NCI-H2171 (cell line): ENCODE measurements at regions not wholly inside any gene's neighbourhood (a gene's known extent, or its start where the extent isn't known, plus 50 kb on each side); places are given as distances from the start of the nearest gene placed in this dataset.
"Not testable (repeated sequence)": the region's sequence is repeated elsewhere in the genome, so short reads cannot be mapped to it uniquely, and the experiment has no call there.

ENCODE experiments used
- DNase-seq: peaks from one replicate; lab custom pipeline; 2025; lab: John Stamatoyannopoulos, UW

GRCh38 chr3:86887876-86888275, 103.1 kb downstream of the VGLL3 start:
- DNase-seq: no peak

GRCh38 chr3:86880066-86880465, 110.9 kb downstream of the VGLL3 start:
- no peak for DNase-seq

GRCh38 chr3:86876504-86877181, 114.3 kb downstream of the VGLL3 start:
- peak; percentile 40 for DNase-seq

GRCh38 chr3:86874790-86875189, 116.2 kb downstream of the VGLL3 start:
- not testable (repeated sequence) for DNase-seq

- no peak for DNase-seq
Measured at GRCh38 chr3:86869566-86869965, 121.4 kb downstream of the VGLL3 start.

- DNase-seq: no peak
Measured at GRCh38 chr3:86867982-86868381, 123.0 kb downstream of the VGLL3 start.

- no peak for DNase-seq
Measured at GRCh38 chr3:86865506-86865905, 125.4 kb downstream of the VGLL3 start.

GRCh38 chr3:86856711-86857110, 134.2 kb downstream of the VGLL3 start:
- no peak for DNase-seq

- no peak for DNase-seq
Measured at GRCh38 chr3:86849991-86850390, 141.0 kb downstream of the VGLL3 start.

- DNase-seq: no peak
Measured at GRCh38 chr3:86845726-86846125, 145.2 kb downstream of the VGLL3 start.

GRCh38 chr3:86838927-86839326, 152.0 kb downstream of the VGLL3 start:
- no peak for DNase-seq

GRCh38 chr3:86837871-86838270, 153.1 kb downstream of the VGLL3 start:
- no peak for DNase-seq

GRCh38 chr3:86830566-86830965, 160.4 kb downstream of the VGLL3 start:
- DNase-seq: no peak

GRCh38 chr3:86828751-86829150, 162.2 kb downstream of the VGLL3 start:
- DNase-seq: no peak

- not testable (repeated sequence) for DNase-seq
Measured at GRCh38 chr3:86827582-86827981, 163.4 kb downstream of the VGLL3 start.

GRCh38 chr3:86826292-86826691, 164.7 kb downstream of the VGLL3 start:
- DNase-seq: no peak

GRCh38 chr3:86815880-86816279, 175.1 kb downstream of the VGLL3 start:
- DNase-seq: no peak

GRCh38 chr3:86814918-86815655, 175.9 kb downstream of the VGLL3 start:
- no peak for DNase-seq

GRCh38 chr3:86814321-86814720, 176.6 kb downstream of the VGLL3 start:
- no peak for DNase-seq

GRCh38 chr3:86801921-86802320, 189.0 kb downstream of the VGLL3 start:
- DNase-seq: no peak

- no peak for DNase-seq
Measured at GRCh38 chr3:86801066-86801465, 189.9 kb downstream of the VGLL3 start.

GRCh38 chr3:86800116-86800515, 190.8 kb downstream of the VGLL3 start:
- DNase-seq: no peak

GRCh38 chr3:86797946-86798345, 193.0 kb downstream of the VGLL3 start:
- no peak for DNase-seq
